HCT116 (cell line): ENCODE measurements at regions not wholly inside any gene's neighbourhood (a gene's known extent, or its start where the extent isn't known, plus 50 kb on each side); places are given as distances from the start of the nearest gene placed in this dataset.

ENCODE experiments used
- ATAC-seq: fragments of 200-7000 bp; cut with Tn5 transposase; 2 replicates; pipeline ENCODE4 v1.9.1; 2020; ENCODE audit warnings: mild to moderate bottlenecking, moderate library complexity
- BruUV-seq: library from RNA; stranded (reverse); fragments of 400-500 nt; replicated peaks from 2 replicates; lab custom pipeline; 2021; lab: Mats Ljungman, UMichigan
- CTCF ChIA-PET: fragments of 300-600 bp; sonication (Branson Sonifier 250); formaldehyde crosslinking; loops from one replicate; lab custom pipeline; 2021; ENCODE audit warnings: antibody characterized with exemption; lab: Charles Lee
- POLR2A ChIA-PET: fragments of 300-600, 350-600 bp; sonication (Branson Sonifier 250); formaldehyde crosslinking; loops from one replicate; lab custom pipeline; 2021; ENCODE audit warnings: antibody characterized with exemption; lab: Charles Lee
- RAD21 ChIA-PET, 2 experiments: fragments of 300-600 bp; sonication (Branson Sonifier 250); formaldehyde crosslinking; loops; one replicate each; lab custom pipeline; 2023; ENCODE audit warnings: low total read pairs in 2 of 2; ENCODE audit not compliant: uncharacterized antibody in 2 of 2, unreplicated experiment in 2 of 2, low non-redundant PET in 1 of 2; lab: Charles Lee
- DNase-seq: peaks from one replicate; pipeline ENCODE4 v3.0.0-alpha.2; 2010; ENCODE audit warnings: low read depth, low spot score
- H2AFZ ChIP-seq: fragments of 200-600 bp; shearing (Covaris generic), sonication (generic); 2 replicates; pipeline ENCODE4 v1.6.1; 2017; ENCODE audit warnings: low read depth, mixed run types, mixed read lengths, antibody characterized with exemption, low read length; ENCODE audit not compliant: poor library complexity, severe bottlenecking
- H3K27ac ChIP-seq: 2 replicates; pipeline ENCODE4 v1.5.1; 2012; ENCODE audit warnings: low read depth, low read length
- H3K27me3 ChIP-seq: fragments of 200-600 bp; sonication (generic); 2 replicates; pipeline ENCODE4 v1.6.1; 2016; ENCODE audit warnings: mixed run types, low read length, mixed read lengths; ENCODE audit not compliant: insufficient read depth
- H3K36me3 ChIP-seq, 2 experiments: fragments of 200-500 bp in 1 of 2; fragments of 200-600 bp in 1 of 2; sonication (Bioruptor generic) in 1 of 2; sonication (generic) in 1 of 2; 2 replicates each; pipeline versions ENCODE4 v1.5.1 to v1.6.1; 2014 to 2016; ENCODE audit warnings: low read length in 2 of 2, inconsistent platforms in 1 of 2, mixed read lengths in 1 of 2, mixed run types in 1 of 2; ENCODE audit not compliant: insufficient read depth in 2 of 2, control insufficient read depth in 1 of 2
- H3K4me1 ChIP-seq, 2 experiments: fragments of 200-600 bp in 1 of 2; sonication (generic) in 1 of 2; 2 replicates each; pipeline versions ENCODE4 v1.5.1 to v1.6.1; 2012 to 2017; ENCODE audit warnings: low read length in 2 of 2, inconsistent platforms in 1 of 2, mild to moderate bottlenecking in 1 of 2, mixed read lengths in 1 of 2, mixed run types in 1 of 2, moderate library complexity in 1 of 2; ENCODE audit not compliant: insufficient read depth in 2 of 2, control insufficient read depth in 1 of 2
- H3K4me2 ChIP-seq: fragments of 200-600 bp; sonication (generic); 2 replicates; pipeline ENCODE4 v1.6.1; 2017; ENCODE audit warnings: mixed run types, low read length, mixed read lengths
- H3K4me3 ChIP-seq, 2 experiments: fragments of 200-600 bp in 1 of 2; sonication (generic) in 1 of 2; replicated peaks in 1 of 2; 2 replicates each; pipeline ENCODE4 v1.5.1; 2011 to 2016; ENCODE audit warnings: low read length in 2 of 2, control low read depth in 1 of 2, low read depth in 1 of 2, mild to moderate bottlenecking in 1 of 2, mixed read lengths in 1 of 2, mixed run types in 1 of 2
- H3K79me2 ChIP-seq: fragments of 200-600 bp; sonication (generic); 2 replicates; pipeline ENCODE4 v1.6.1; 2017; ENCODE audit warnings: mild to moderate bottlenecking, mixed run types, low read length, moderate library complexity, mixed read lengths; ENCODE audit not compliant: insufficient read depth
- H3K9ac ChIP-seq: fragments of 200-600 bp; sonication (generic); 2 replicates; pipeline ENCODE4 v1.6.1; 2016; ENCODE audit warnings: low read length, mixed read lengths
- H3K9me2 ChIP-seq: fragments of 200-600 bp; sonication (generic), shearing (Covaris generic); 2 replicates; pipeline ENCODE4 v1.6.1; 2017; ENCODE audit warnings: mixed run types, mild to moderate bottlenecking, moderate library complexity; ENCODE audit not compliant: insufficient read depth
- H3K9me3 ChIP-seq, 2 experiments: fragments of 200-500 bp in 1 of 2; fragments of 200-600 bp in 1 of 2; sonication (Bioruptor generic) in 1 of 2; sonication (generic) in 1 of 2; 2 replicates each; pipeline ENCODE4 v1.6.1; 2014 to 2017; ENCODE audit warnings: low read length in 2 of 2, mixed read lengths in 2 of 2, inconsistent platforms in 1 of 2, low read depth in 1 of 2, mild to moderate bottlenecking in 1 of 2, mixed run types in 1 of 2, moderate library complexity in 1 of 2; ENCODE audit not compliant: control insufficient read depth in 1 of 2, insufficient read depth in 1 of 2
- H4K20me1 ChIP-seq: fragments of 200-600 bp; sonication (generic), shearing (Covaris generic); 2 replicates; pipeline ENCODE4 v1.6.1; 2017; ENCODE audit warnings: mixed run types, mild to moderate bottlenecking, moderate library complexity; ENCODE audit not compliant: insufficient read depth
- ATF3 ChIP-seq: IDR thresholded peaks from 2 replicates; pipeline ENCODE4 v1.6.1; 2012
- CBX3 ChIP-seq: IDR thresholded peaks from 2 replicates; pipeline ENCODE4 v1.6.1; 2012; ENCODE audit warnings: low read depth
- CTCF ChIP-seq, 3 experiments: fragments of 200-600 bp in 1 of 3; sonication (generic) in 1 of 3; IDR thresholded peaks in 2 of 3; conservative IDR thresholded peaks in 1 of 3; 2 replicates each; pipeline ENCODE4 v1.5.1; 2012 to 2017; ENCODE audit warnings: low read depth in 2 of 3, low read length in 2 of 3, antibody characterized with exemption in 1 of 3, borderline replicate concordance in 1 of 3, control low read depth in 1 of 3, mild to moderate bottlenecking in 1 of 3, mixed read lengths in 1 of 3, mixed run types in 1 of 3, moderate library complexity in 1 of 3; ENCODE audit not compliant: insufficient read depth in 1 of 3
- ELF1 ChIP-seq: IDR thresholded peaks from 2 replicates; pipeline ENCODE4 v1.6.1; 2012; ENCODE audit warnings: low read depth, borderline replicate concordance
- FOSL1 ChIP-seq: IDR thresholded peaks from 2 replicates; pipeline ENCODE4 v1.6.1; 2012; ENCODE audit warnings: low read depth
- POLR2AphosphoS5 ChIP-seq: IDR thresholded peaks from 2 replicates; pipeline ENCODE4 v1.6.1; 2011; ENCODE audit warnings: mild to moderate bottlenecking, low read depth, low read length, moderate library complexity
- ZFX ChIP-seq: fragments of 450-650 bp; IDR thresholded peaks from 2 replicates; pipeline ENCODE4 v1.6.1; 2017
- ZNF274 ChIP-seq: fragments of 200-500 bp; sonication (Bioruptor generic); IDR thresholded peaks from 2 replicates; pipeline ENCODE4 v1.6.1; 2014; ENCODE audit warnings: mild to moderate bottlenecking, low read depth, low read length, inconsistent platforms
- intact Hi-C: fragments of 100-400 bp; cut with micrococcal nuclease; formaldehyde crosslinking; loops from 2 replicates; pipeline ENCODE4 v1.10.0; 2022

GRCh38 chr9:81416476-81417298 is 272.7 kb downstream of the TLE1 start:
- ChIA-PET RAD21 (no interaction called here), CTCF (no interaction called here), POLR2A (no interaction called here)
- Histone ChIP-seq H3K36me3 (no peaks in the 10 kb centered on the region), H4K20me1 (no peaks in the 10 kb centered on the region), H3K9me2 (no peaks in the 10 kb centered on the region), H2AFZ (no peak overlapping the region), H3K9ac (no peak overlapping the region), H3K4me2 (no peak overlapping the region), H3K9me3 (no peaks in the 10 kb centered on the region), H3K27me3 (no peaks in the 10 kb centered on the region), H3K4me3 (no peak overlapping the region), H3K27ac (no peak overlapping the region), H3K4me1 (0 out of 4 replicates have a peak, but pooled peaks cover 0 to 3% of the 10 kb centered on the region in 2 experiments), H3K79me2 (no peaks in the 10 kb centered on the region)
- TF ChIP-seq CTCF (IDR thresholded peaks at IDR 0.05 in 2 of 3, conservative IDR thresholded peaks at IDR 0.05 in 1 of 3; ENCODE audit: borderline replicate concordance in 1 of 3, insufficient read depth in 1 of 3, low read depth in 2 of 3, low read length in 2 of 3), result no peak
- DNase-seq (no peak), ATAC-seq (no peak)
- intact Hi-C loops, result no loop called here
- BruUV-seq, result no TSS peak

GRCh38 chr9:81414836-81415235 is 274.5 kb downstream of the TLE1 start:
- no peak overlapping the region for H2AFZ ChIP-seq
- H3K4me2 ChIP-seq, result no peak overlapping the region
- TF ChIP-seq ZNF274 (no peak), ATF3 (no peak), CTCF (IDR thresholded peaks at IDR 0.05 in 2 of 3, conservative IDR thresholded peaks at IDR 0.05 in 1 of 3; ENCODE audit: borderline replicate concordance in 1 of 3, insufficient read depth in 1 of 3, low read depth in 2 of 3, low read length in 2 of 3) (no peak), FOSL1 (no peak), ZFX (no peak), ELF1 (no peak), CBX3 (no peak), POLR2AphosphoS5 (no peak)
- TF ChIP-seq, all 23 proteins: peak for 0
- RAD21 ChIA-PET, result no interaction called here
- Histone ChIP-seq H3K4me1 (peaks cover 3 to 12% of the 10 kb centered on the region in 2 experiments; a peak in 2 of 4 replicates), H3K79me2 (no peaks in the 10 kb centered on the region), H3K27me3 (no peaks in the 10 kb centered on the region), H3K36me3 (no peaks in the 10 kb centered on the region), H3K9me3 (no peaks in the 10 kb centered on the region), H3K9me2 (no peaks in the 10 kb centered on the region), H3K9ac (no peak overlapping the region), H3K27ac (no peak overlapping the region), H3K4me3 (no peak overlapping the region), H4K20me1 (no peaks in the 10 kb centered on the region)
- no peak for DNase-seq
- POLR2A ChIA-PET, result no interaction called here
- CTCF ChIA-PET, result no interaction called here
- BruUV-seq, result no TSS peak
- intact Hi-C loops, result no loop called here
- no peak for ATAC-seq
